ENCODE measurements at regions not wholly inside any gene's neighbourhood (a gene's known extent, or its start where the extent isn't known, plus 50 kb on each side); places are given as distances from the start of the nearest gene placed in this dataset.

DNA sequence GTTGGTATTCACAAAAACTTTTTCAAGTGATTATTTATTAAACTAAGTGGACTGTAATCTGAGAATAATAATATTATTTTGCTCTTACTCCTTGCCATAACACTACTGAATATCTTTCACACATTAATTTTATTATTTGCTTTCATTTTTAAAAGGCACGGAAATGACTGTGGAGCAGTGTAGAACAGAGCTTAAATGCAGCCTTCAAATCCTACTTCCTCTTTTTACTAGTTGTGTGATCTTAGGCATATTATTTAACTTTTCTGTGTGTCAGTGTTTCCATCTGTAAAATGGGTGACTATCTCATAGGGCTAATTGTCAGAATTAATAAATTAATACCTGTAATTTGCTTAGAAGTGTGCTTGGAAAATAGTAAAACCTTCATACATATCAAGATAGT lies 55.5 kb upstream of the SLC8A1 start:
- DNase-seq, result no peak

DNA sequence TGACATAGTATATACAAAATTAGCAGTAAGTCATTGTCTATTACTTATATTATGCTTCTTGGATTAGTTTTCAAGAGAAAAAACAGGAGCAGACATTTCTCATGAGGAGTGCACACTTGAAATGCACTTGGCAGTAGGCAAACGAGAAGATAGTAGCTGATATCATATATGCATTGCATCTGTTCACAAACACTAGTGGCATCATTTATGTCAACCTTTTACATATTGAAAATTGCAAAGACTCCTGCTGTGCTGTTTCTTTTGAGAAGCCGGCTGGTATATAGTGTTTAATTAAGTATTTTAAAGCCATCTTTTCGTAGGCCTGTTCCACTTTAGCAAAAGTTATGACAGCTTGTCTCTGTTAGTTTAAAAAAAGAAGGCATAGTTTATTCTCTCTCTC lies 58.4 kb upstream of the SLC8A1 start:
- DNase-seq, result no peak

DNA sequence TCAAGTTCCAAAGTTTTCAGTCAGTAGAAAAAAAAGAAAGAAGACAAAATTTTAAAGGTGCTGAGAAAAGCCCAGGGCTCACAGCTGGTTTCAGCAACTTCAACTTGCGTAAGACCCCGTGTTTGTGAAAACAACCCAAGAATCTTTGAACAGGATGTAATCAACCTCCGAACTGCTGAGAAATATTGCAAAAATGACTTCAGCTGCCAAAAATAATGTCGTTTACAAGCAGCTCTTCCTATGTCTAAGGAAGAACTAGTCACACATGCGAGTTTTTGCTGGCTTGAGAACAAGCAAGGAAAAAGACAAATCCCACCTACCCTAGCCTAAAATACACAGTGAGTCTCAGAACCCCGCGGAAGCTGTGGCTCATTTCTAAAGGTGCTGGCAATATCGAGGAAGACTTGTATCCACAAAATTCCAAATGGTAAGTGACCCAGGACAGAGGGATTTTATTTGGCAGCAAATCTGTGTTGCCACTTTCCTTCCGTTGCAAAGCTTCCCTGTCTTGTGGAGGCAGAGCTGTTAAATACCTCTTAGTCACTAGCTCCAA lies 59.8 kb upstream of the SLC8A1 start:
- DNase-seq, result peak; percentile 64 to 85 (median 69)

DNA sequence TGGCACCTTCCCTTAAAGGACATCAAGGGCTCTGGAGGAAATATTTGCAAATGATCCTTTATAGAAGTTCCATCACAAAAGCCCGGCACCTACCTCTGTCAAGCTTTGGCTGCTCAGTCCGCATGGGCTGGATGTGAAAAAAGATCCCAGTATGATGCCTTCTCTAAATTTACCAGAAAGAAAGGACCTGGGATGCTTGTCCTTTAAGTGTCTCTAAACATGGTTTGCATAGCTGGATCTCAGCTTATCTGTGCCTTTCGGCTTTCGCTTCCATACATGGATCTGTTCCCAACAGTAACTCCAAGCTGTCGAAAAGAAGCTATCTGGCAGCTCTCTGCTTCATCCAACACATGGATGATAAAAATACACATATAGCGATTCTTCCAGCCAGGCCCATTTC lies 60.4 kb upstream of the SLC8A1 start:
- peak; percentile 26 to 75 (median 43) for DNase-seq

DNA sequence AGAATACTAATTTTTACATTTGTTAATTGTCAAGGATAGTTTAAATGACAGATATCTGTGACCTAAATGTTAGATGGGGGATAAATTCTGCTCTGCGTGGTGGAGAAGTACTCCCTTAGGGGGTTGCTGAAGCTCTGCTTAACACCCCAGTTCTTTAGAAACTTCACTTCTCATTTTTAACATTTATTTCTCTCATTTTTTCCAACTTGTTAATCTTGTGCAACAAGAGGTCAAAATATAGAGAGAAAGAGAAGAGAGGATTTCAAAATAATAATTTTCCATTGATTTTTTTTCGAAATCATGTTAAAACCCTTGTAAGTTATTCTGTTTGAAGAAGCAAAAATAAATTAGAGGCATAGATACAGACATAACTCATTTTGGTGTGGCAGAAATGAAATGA lies 61.3 kb upstream of the SLC8A1 start:
- no peak for DNase-seq

DNA sequence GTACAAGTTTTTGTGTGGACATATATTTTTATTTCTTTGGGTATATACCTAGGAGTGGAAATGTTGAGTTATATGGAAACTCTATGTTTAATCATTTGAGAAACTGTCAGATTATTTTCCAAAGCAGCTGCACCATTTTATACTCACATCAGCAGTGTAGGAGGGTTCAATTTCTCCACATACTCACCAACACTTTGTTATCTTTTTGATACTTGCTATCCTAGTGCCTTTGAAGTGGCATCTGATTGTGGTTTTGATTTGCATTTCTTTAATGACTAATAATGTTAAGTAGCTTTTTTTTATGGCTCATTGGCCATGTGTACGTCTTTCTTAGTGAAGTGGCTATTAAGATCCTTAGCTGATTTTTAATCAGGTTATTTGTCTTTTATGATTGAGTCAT lies 64.7 kb upstream of the SLC8A1 start:
- DNase-seq, result no peak

DNA sequence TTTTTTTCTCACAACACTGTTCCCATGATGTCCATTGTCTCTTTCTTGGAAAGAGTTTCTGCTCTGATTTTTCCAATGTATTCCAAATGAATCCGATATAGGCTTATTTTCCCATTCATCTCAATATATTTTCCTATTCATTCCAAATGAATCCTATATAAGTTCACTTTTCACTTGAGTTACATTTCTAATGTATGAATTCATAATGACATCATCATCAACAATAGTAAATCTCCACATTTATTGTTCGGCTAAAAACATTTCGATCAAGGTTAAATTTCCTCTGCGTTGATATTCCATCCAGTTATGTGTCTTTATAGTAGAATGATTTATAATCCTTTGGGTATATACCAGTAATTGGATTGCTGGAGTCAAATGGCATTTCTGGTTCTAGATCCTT lies 76.7 kb upstream of the SLC8A1 start:
- DNase-seq, result no peak

DNA sequence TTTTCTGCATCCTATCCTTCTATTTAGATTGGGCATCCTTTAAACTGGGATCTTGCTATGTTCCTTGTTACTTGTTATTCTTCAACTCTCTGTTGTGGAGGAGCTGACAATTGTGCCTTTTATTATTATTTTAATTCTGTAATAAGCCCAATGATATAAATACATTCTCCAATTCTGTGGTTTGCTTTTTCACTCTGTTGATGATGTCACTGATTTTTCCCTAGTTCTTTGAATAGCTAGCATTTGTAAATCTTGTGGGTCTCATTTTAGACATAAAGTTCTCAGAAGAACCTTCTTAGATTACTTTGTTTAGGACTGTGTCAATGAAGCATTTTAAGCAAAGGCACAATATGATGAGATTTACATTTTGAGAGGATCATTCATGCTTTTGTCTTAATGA lies 79.5 kb upstream of the SLC8A1 start:
- DNase-seq, result no peak

DNA sequence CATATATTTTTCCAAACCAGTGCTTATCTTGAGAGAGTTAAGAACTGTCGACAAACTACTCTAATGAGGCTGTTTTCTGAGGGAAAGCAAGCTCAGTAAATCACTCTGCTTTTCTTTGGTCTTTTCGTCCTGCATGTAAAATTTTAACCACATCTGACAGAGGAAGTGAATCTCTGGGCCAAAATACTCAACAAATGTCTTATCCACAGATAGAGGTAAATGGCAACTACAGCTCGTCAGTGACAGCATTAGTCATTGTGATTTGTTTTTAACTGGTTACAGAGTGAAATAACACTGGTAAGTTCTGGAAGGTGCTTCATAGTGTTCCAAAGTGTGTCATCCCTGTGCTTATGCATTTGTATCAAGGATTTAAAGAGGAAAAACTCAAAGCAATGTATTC lies 82.6 kb upstream of the SLC8A1 start:
- DNase-seq, result no peak

DNA sequence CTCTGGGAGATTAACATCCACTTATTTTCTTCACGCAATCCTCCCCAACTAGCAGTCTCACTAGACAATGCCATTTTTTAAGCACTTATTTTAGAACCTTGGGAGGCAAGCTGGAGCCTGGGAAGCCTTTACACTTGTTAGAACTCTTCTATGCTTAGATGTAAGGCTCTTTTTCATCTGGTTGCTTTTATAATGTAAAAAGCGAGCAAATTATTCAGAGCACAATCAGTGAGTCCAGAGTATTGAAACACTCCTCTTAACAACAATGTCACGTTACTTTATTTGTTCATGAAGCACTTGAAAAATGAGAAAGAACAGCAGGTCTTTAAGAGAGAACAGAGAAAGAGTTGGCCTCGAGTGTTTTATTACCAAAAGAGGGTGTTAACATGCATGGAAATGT lies 84.1 kb upstream of the SLC8A1 start:
- no peak for DNase-seq

DNA sequence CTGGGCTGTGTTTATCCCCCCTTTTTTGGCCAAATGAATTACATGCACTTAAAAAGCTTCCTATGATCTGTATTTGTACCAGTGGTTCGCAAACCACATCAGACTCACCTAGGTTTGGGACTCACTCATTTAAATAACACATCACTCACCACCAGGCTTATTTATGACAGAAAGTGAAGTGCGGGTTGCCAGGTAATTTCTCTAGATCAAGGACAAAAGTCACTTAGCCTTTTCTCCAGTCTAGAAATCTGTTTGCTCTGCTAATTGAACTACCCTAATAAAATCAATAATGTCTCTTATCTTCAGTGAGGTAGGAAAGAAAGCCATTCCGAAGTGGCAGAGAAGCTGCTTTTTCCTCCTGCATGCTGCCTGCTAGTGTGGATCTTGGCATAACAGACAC lies 88.1 kb upstream of the SLC8A1 start:
- no peak for DNase-seq

DNA sequence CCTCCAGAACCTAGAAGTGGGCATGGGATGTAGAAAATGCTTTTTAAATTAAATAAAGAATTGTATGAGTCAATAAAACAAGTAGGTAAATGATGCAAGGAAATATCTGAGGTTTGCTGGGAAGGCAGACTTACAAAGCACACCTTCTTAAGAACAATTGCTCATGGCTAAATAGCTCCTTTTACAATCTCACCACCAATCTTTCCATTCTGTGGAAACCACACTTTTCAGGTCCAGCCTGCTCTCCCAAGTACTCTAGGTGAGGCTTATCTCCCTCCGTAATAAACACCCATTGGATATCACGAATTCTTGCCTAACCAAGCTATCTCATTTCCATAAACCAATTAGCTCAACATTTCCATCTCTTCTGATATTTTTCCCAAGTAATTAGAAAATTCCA lies 91.5 kb upstream of the SLC8A1 start:
- DNase-seq, result no peak

DNA sequence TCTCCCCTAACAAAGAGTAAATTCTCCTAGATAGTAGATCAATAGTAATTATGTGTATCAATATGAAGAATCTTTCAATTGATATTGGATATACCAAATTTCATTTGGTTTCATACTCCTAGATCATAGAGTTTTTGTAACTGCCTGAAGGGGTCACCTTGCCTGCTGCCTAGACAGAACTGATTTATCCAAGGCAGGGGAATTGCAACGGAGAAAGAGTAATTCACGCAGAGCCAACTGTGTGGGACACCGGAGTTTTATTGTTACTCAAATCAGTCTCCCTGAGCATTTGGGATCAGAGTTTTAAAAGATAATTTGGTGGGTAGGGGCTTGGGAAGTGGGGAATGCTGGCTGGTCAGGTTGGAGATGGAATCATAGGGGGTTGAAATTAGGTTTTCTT lies 92.2 kb upstream of the SLC8A1 start:
- no peak for DNase-seq

DNA sequence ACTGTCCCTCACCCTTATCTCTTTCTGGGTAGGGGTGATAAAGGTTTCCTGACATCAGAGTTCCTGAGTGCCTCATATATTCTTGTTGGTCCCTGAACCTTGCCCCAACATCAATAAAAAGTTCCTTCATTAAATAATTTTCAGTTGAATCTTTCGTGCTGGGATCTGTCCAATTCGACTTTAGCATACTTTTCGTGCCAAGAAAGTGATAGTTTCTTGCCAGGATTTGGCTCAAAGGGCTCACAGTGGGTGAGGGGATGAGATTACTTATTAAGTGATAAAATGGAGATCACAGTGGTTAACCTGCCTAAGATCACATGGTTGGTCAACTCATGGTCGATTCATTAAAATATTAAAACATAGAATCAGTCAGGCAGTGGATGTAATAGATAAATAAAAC lies 93.8 kb upstream of the SLC8A1 start:
- no peak for DNase-seq

DNA sequence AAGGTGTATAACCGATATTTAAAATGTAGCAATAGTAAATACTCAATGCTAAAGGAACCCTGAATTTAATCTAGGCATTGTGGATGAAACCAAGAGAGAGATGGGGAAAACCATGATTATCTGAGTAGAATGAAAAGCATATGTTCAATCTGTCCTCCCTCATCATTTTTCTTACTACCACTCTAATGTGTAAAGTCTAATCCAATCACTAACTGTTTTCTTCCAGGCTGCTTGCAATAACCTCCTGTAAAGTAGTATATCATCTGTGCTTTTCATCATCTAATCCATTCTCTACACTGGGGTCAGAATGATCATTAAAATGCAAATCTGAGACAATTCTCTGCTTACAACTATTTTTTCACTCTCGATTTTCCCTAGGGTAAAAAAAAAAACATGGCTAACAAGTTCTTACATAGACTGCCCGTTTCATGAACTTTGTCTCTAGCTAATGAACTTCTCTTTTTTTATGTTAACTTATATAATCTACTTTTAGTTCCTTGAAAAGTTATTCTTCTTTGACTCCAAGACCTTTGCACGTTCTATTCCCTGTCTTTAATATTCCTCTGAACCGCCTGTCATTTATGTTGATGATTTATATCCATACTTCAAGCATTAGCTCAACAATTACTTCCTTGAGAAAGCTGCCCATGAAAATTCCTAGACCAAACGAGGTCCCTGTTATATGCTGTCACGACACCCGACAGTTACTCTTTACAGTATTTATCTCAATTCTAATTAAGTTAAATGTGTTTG lies 94.7 kb upstream of the SLC8A1 start:
- peak in 1 of 3 donors; percentile 11 for DNase-seq

DNA sequence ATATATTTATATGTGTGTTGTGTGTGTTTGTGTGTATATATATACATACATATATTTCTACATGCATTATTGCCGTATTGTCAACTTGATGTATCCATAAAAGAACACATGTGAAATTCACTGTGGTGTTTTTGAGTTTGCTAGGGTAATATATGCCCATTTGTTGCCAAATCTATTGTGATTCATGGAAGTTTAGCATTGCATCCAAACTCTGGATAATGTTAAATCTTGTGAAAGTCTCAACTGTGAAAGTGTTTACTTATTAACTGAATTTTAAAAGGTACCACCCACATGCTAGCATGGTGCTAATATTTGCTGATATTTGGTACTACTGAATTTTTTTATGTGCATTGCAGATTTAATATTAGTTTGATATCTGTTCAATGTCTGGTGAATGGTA lies 96.6 kb upstream of the SLC8A1 start:
- DNase-seq, result no peak

DNA sequence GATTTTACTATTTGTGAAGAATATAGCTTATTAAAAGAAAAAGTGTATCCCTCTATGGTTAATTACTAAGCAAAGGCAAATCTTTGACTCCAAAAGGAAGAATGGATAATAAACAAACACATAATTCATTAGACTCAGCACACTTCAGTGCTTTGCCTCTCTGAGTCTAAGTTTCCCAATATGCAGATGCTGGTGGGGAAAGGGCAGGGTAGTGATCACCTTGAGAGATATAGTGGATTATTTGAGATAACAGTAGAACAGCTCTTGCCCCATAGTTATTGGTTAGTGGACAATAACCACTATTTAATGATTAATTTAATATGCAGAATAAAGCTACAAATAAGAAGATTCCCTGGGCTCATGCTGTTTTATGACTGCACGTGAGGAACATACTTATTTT lies 98.2 kb upstream of the SLC8A1 start:
- no peak for DNase-seq

DNA sequence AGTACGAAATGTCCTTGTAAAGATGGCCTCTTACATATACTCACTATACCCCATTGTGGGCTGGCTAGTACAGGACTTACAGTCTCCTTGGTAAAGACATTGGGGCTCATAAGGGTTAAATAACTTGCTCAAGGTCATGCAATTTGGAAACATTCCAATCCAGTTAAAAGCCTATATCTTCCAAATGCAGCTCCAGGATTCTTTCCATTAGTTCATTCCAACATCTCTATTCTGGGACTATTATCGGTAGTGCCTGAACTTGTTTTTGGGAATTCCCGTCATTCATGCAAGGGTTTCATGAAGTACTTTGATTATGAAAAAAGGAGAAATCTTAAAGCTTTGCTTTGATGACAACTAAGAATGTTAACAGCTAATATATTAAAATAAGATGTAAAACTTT lies 99.2 kb upstream of the SLC8A1 start:
- DNase-seq, result no peak

DNA sequence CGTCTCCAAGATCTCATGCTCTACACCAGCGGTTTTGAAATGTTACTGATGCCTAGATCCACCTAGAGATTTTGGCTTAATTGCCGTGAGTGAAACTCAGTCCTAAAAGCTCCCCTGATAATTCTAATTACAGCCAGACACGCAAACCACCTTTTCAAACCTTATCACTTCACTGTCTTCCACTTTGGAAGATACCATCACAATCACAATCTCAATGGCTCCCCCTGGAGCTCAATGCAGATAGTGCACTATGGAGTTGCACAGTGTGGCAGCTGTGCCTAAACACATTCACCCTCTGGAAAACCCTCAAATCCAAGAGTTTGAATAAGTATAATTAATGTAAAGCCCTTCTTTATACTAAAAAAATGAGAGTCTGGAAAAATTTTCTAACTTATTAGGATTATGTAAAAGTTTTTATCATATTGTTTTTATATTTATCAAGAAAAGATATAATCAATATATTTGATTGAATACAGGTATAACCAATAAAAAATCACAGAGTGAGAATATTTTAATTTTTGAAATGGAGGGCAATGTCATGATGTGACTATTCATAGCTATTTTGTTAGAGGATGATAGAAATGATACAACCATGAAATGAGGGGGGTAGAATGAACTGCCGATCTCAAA lies 102.9 kb upstream of the SLC8A1 start:
- DNase-seq, result peak; percentile 17 to 45 (median 36)

DNA sequence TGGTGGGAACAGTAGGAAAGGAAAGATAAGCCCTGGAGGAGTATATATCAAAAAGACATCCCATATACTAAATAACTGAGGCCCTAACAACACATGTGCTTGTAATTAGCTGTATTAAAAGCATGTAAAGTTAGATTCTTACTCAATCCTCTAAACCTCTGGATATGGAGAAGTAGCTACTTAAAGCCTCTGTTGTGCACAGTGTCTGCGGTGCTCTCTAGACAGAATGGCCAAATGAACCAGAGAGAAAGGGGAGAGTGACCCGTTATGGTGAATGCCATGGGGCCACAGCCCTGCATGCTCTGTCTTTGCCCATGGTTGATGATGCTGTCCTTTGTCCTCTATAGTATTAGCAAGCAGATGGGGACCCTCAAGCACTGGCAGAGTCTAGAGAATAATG lies 104.4 kb upstream of the SLC8A1 start:
- DNase-seq, result no peak

DNA sequence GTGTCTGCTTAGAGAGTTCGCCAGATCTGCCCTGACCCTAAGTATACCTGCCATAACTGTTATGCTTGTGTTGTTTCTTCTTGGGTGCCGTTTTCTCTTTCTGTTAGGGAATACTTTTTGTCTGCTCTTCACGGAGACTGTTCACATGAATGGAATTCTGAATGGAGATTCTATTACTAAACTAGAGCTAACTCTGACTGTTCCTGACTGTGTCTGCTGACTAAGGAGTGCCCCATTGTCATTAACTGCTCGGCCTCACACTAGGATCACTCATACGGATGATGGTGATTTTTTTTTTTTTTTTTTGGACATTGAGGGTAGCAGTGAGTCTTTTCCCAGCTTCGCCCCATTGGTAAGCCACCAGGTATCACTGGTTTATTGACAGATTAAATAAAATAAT lies 104.8 kb upstream of the SLC8A1 start:
- DNase-seq, result no peak

DNA sequence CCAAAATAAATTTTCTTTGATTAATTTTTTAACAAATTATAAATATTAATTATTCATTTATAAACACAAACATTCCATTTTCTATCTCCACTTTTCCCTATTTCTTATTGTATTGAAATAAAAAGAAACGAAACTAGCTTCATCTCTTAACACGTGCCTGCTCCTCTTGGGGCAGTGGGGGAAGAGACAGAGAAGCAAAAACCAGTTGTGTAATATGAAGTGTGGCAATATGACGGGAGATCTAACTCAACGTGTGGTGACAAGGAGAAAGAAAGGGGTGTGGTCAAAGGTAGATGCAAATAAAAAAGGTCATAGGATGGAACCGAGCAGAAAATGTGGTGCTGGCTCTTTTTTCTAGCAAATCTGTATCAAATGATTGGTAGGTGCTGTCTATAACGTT lies 106.9 kb upstream of the SLC8A1 start:
- DNase-seq, result no peak

DNA sequence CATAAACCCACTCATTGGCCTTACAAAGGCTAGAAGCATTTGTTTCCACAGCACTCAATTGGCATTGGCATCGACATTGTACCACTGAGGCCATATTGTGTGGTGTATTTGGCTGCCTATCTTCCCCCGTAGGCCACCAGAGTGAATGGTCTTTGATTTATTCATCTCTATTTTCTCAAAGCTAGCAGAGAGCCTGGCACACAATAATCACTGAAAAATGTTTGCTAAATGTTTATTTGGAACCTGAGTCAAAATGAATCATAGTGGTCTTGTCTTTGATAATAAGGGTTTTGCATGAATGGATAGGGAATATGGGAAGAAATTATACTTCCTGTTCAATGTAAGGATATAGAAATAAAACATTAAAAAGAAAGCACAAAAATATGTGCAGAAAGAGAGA lies 107.3 kb upstream of the SLC8A1 start:
- DNase-seq, result no peak

DNA sequence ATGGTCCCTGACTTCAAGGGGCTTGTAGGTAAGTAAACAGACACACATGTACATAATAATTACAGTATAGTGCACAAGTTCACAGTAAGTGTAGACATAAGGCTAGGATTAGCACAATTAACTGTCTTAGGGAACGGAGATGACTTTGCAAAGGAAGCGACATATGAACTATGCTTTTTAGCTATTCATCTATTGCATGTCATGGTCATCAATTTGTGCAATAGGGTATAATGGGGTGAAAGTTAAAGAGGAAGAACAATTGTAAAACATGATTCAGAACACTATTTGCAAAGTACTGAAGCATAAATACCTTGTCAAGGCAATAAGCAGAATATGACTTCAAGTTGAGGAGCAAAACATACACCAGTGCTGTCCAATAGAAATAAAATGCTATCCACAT lies 112.3 kb upstream of the SLC8A1 start:
- no peak for DNase-seq
